ENCODE measurements at regions not wholly inside any gene's neighbourhood (a gene's known extent, or its start where the extent isn't known, plus 50 kb on each side); places are given as distances from the start of the nearest gene placed in this dataset.

DNA sequence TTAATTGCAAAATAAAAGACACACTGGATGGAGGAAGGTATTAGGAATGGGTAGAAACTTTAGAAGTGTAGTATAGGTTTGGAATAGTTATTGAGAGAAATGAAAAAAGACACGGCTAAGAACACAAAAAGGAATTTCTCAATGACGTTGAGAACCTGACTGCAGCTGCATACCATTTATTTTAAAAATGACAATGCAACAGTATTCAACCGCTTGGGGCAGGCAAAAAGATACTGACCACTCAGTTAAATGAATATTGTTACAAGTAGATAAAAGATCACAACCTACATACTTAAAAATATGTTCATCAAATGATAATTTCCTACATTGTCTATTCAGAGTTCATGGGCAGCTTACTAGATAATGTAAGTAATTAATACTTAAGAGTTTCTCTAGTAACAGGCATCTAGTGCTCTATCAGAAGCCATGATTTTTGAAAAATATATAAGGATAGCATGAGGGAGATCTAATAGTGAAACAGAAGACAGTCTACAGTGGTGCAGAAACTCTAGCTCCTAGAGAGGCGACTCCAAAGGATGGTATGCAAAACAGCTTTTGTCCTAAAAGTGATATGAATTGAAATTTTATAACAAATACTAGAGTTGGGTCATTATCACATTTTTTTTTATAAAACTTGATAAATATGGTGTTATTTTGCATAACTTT, 216.2 kb upstream of the VEGFC start:
- TF ChIP-seq, protein P1, sequence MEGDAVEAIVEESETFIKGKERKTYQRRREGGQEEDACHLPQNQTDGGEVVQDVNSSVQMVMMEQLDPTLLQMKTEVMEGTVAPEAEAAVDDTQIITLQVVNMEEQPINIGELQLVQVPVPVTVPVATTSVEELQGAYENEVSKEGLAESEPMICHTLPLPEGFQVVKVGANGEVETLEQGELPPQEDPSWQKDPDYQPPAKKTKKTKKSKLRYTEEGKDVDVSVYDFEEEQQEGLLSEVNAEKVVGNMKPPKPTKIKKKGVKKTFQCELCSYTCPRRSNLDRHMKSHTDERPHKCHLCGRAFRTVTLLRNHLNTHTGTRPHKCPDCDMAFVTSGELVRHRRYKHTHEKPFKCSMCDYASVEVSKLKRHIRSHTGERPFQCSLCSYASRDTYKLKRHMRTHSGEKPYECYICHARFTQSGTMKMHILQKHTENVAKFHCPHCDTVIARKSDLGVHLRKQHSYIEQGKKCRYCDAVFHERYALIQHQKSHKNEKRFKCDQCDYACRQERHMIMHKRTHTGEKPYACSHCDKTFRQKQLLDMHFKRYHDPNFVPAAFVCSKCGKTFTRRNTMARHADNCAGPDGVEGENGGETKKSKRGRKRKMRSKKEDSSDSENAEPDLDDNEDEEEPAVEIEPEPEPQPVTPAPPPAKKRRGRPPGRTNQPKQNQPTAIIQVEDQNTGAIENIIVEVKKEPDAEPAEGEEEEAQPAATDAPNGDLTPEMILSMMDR (IDR thresholded peaks at IDR 0.05): no peak
- Histone ChIP-seq H3K36me3 (replicated peaks in 1 of 2; ENCODE audit: control insufficient read depth in 1 of 2, insufficient read depth in 2 of 2, low read length in 2 of 2) (no peaks in the 10 kb centered on the region), H3K27ac (ENCODE audit: low read depth in 1 of 2, low read length in 2 of 2) (no peak overlapping the region), H3K79me2 (ENCODE audit: insufficient read depth, low read length) (no peaks in the 10 kb centered on the region), H3K4me3 (replicated peaks in 1 of 3; ENCODE audit: low read depth in 2 of 3, low read length in 3 of 3) (no peak overlapping the region), H4K20me1 (ENCODE audit: insufficient read depth, low read length) (no peaks in the 10 kb centered on the region), H3K27me3 (ENCODE audit: control insufficient read depth in 2 of 2, insufficient read depth in 2 of 2, low read length in 2 of 2) (no peaks in the 10 kb centered on the region), H3K9ac (ENCODE audit: insufficient read depth, low read length, poor library complexity, severe bottlenecking) (no peak overlapping the region), H3K4me2 (replicated peaks; ENCODE audit: extremely low read depth, low read length, poor library complexity, severe bottlenecking) (no peak overlapping the region), H3K9me3 (replicated peaks in 1 of 2; ENCODE audit: control insufficient read depth in 1 of 2, insufficient read depth in 1 of 2, low read length in 2 of 2) (peaks cover 8 to 10% of the 10 kb centered on the region in 2 donors), H2AFZ (ENCODE audit: insufficient read depth, low read depth, low read length, poor library complexity, severe bottlenecking) (no peak overlapping the region), H3K4me1 (ENCODE audit: control insufficient read depth in 1 of 2, insufficient read depth in 2 of 2, low read length in 2 of 2) (no peaks in the 10 kb centered on the region)
- Mint-ChIP-seq H3K4me3 (no peak overlapping the region), H3K27me3 (ENCODE audit: low read depth in 3 of 3) (peaks cover 0 to 1% (median 0%) of the 10 kb centered on the region in 3 donors), H3K27ac (no peak overlapping the region), H3K36me3 (no peaks in the 10 kb centered on the region), H3K4me1 (peaks cover 4% of the 10 kb centered on the region), H3K9me3 (peaks cover 6 to 14% (median 11%) of the 10 kb centered on the region in 7 donors)
- intact Hi-C loops (cut with micrococcal nuclease): no loop called here
- DNase-seq: no peak
- no CpG with 5 or more reads among the region's 4 CpGs for WGBS (ENCODE audit: insufficient coverage)

DNA sequence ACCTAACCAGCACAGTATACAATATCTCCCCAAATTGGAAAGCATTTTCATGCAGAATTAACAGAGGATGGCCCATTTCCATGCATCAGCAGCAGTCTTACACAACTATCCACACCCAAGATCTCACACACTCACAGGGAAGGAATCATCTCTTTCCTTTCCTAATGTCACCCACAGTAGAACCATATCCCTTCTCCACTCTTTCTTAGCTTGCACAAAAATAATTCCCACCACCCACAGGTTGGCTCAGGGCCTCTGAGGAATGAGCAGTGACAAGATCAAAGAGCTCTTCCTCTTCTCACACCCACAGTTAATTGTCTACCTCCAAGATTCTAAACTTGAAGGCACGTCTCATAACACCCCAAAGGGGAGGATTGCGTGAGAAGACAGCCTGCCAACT, 217.7 kb upstream of the VEGFC start:
- Mint-ChIP-seq H3K36me3 (no peaks in the 10 kb centered on the region), H3K27ac (no peak overlapping the region), H3K27me3 (ENCODE audit: low read depth in 3 of 3) (peaks cover 0 to 1% (median 0%) of the 10 kb centered on the region in 3 donors), H3K4me3 (no peak overlapping the region), H3K9me3 (peaks cover 8 to 15% (median 11%) of the 10 kb centered on the region in 7 donors), H3K4me1 (peaks cover under 1% of the 10 kb centered on the region)
- no peak overlapping the region for H3K9ac ChIP-seq (ENCODE audit: insufficient read depth, low read length, poor library complexity, severe bottlenecking)
- no peaks in the 10 kb centered on the region for H3K27me3 ChIP-seq (ENCODE audit: control insufficient read depth in 2 of 2, insufficient read depth in 2 of 2, low read length in 2 of 2)
- H4K20me1 ChIP-seq (ENCODE audit: insufficient read depth, low read length): no peaks in the 10 kb centered on the region
- H3K9me3 ChIP-seq (replicated peaks in 1 of 2; ENCODE audit: control insufficient read depth in 1 of 2, insufficient read depth in 1 of 2, low read length in 2 of 2): peaks cover 11 to 13% of the 10 kb centered on the region in 2 donors
- no peak overlapping the region for H3K4me2 ChIP-seq (replicated peaks; ENCODE audit: extremely low read depth, low read length, poor library complexity, severe bottlenecking)
- no peak overlapping the region for H3K4me3 ChIP-seq (replicated peaks in 1 of 3; ENCODE audit: low read depth in 2 of 3, low read length in 3 of 3)
- H2AFZ ChIP-seq (ENCODE audit: insufficient read depth, low read depth, low read length, poor library complexity, severe bottlenecking): no peak overlapping the region
- H3K4me1 ChIP-seq (ENCODE audit: control insufficient read depth in 1 of 2, insufficient read depth in 2 of 2, low read length in 2 of 2): no peaks in the 10 kb centered on the region
- TF ChIP-seq, protein P1 (IDR thresholded peaks at IDR 0.05): no peak
- no peaks in the 10 kb centered on the region for H3K79me2 ChIP-seq (ENCODE audit: insufficient read depth, low read length)
- no peaks in the 10 kb centered on the region for H3K36me3 ChIP-seq (replicated peaks in 1 of 2; ENCODE audit: control insufficient read depth in 1 of 2, insufficient read depth in 2 of 2, low read length in 2 of 2)
- 58% methylated on average over 2 of the region's 2 CpGs for WGBS (ENCODE audit: insufficient coverage)
- DNase-seq: no peak
- no peak overlapping the region for H3K27ac ChIP-seq (ENCODE audit: low read depth in 1 of 2, low read length in 2 of 2)
- intact Hi-C loops (cut with micrococcal nuclease): no loop called here

All from CD14-positive monocyte (primary cell).